Spleen (tissue), 7 donors: ENCODE measurements at regions not wholly inside any gene's neighbourhood (a gene's known extent, or its start where the extent isn't known, plus 50 kb on each side); places are given as distances from the start of the nearest gene placed in this dataset.

Experiments
- CTCF ChIP-seq, 11 experiments: fragments of 200-600 bp in 7 of 11; fragments of 450-650 bp in 4 of 11; sonication (generic) in 4 of 11; IDR thresholded peaks in 8 of 11; conservative IDR thresholded peaks in 3 of 11; 1 replicate in 7 of 11; 2 replicates in 4 of 11; pipeline versions ENCODE4 v1.4.0 to v1.8.0; 2016 to 2021; ENCODE audit warnings: antibody characterized with exemption in 11 of 11, inconsistent platforms in 4 of 11, mild to moderate bottlenecking in 1 of 11
- POLR2A ChIP-seq, 3 donors: fragments of 450-650 bp; IDR thresholded peaks; one replicate each; pipeline ENCODE4 v1.5.1; 2017; ENCODE audit warnings: antibody characterized with exemption in 3 of 3, mild to moderate bottlenecking in 1 of 3
- donor health status: DM: no; HTN: no; CAD: no; lungs with moderate emphysema.
- donor health status: DM: no; HTN: no; CAD: no.
- donor health status: DM: no; HTN: no; CAD: no.

GRCh38 chr21:38027901-38028498, 111.7 kb upstream of the KCNJ6 start:
- no peak for TF ChIP-seq CTCF (IDR thresholded peaks at IDR 0.05 in 8 of 11, conservative IDR thresholded peaks at IDR 0.05 in 3 of 11)
- TF ChIP-seq POLR2A (IDR thresholded peaks at IDR 0.05) = no peak
